Trophoblast cell (in vitro differentiated cells and primary cell): ENCODE measurements at regions not wholly inside any gene's neighbourhood (a gene's known extent, or its start where the extent isn't known, plus 50 kb on each side); places are given as distances from the start of the nearest gene placed in this dataset.

Source experiments
- DNase-seq, 2 donors: peaks; one replicate each; pipeline ENCODE4 v3.0.0-alpha.2; 2016
- H2AFZ ChIP-seq: 2 replicates; pipeline ENCODE4 v1.6.1; 2013; ENCODE audit warnings: low read length, moderate library complexity, mild to moderate bottlenecking; ENCODE audit not compliant: insufficient read depth, poor library complexity
- H2AK5ac ChIP-seq: 2 replicates; pipeline ENCODE4 v1.6.1; 2013; ENCODE audit warnings: mild to moderate bottlenecking, low read length
- H2BK120ac ChIP-seq: 2 replicates; pipeline ENCODE4 v1.6.1; 2013; ENCODE audit warnings: low read length, mild to moderate bottlenecking, moderate library complexity; ENCODE audit not compliant: insufficient read depth, poor library complexity
- H2BK12ac ChIP-seq: 2 replicates; pipeline ENCODE4 v1.6.1; 2013; ENCODE audit warnings: mild to moderate bottlenecking, low read length, moderate library complexity
- H2BK5ac ChIP-seq: 2 replicates; pipeline ENCODE4 v1.6.1; 2013; ENCODE audit warnings: low read length, low read depth, moderate library complexity, mild to moderate bottlenecking; ENCODE audit not compliant: poor library complexity
- H3K14ac ChIP-seq: 2 replicates; pipeline ENCODE4 v1.6.1; 2013; ENCODE audit warnings: mild to moderate bottlenecking, low read length
- H3K18ac ChIP-seq: 2 replicates; pipeline ENCODE4 v1.6.1; 2013; ENCODE audit warnings: mild to moderate bottlenecking, low read length
- H3K23ac ChIP-seq: 2 replicates; pipeline ENCODE4 v1.6.1; 2013; ENCODE audit warnings: low read length
- H3K27ac ChIP-seq: 2 replicates; pipeline ENCODE4 v1.5.1; 2013; ENCODE audit warnings: low read depth, mild to moderate bottlenecking, inconsistent platforms, low read length, moderate library complexity
- H3K27me3 ChIP-seq: 2 replicates; pipeline ENCODE4 v1.6.1; 2013; ENCODE audit warnings: inconsistent platforms, mild to moderate bottlenecking, low read length, moderate library complexity; ENCODE audit not compliant: insufficient read depth
- H3K36me3 ChIP-seq, 2 experiments: 1 replicate in 1 of 2; 2 replicates in 1 of 2; pipeline ENCODE4 v1.6.1; 2013; ENCODE audit warnings: low read length in 2 of 2, mild to moderate bottlenecking in 2 of 2, moderate library complexity in 1 of 2; ENCODE audit not compliant: insufficient read depth in 2 of 2, control insufficient read depth in 1 of 2
- H3K4ac ChIP-seq: 2 replicates; pipeline ENCODE4 v1.6.1; 2013; ENCODE audit warnings: low read depth, mild to moderate bottlenecking, low read length, moderate library complexity
- H3K4me1 ChIP-seq, 2 experiments: 1 replicate in 1 of 2; 2 replicates in 1 of 2; pipeline ENCODE4 v1.6.1; 2013; ENCODE audit warnings: low read length in 2 of 2, mild to moderate bottlenecking in 2 of 2, moderate library complexity in 1 of 2; ENCODE audit not compliant: insufficient read depth in 2 of 2, control insufficient read depth in 1 of 2
- H3K4me2 ChIP-seq: 2 replicates; pipeline ENCODE4 v1.6.1; 2013; ENCODE audit warnings: inconsistent platforms, mild to moderate bottlenecking, low read length, moderate library complexity
- H3K4me3 ChIP-seq: 2 replicates; pipeline ENCODE4 v1.5.1; 2013; ENCODE audit warnings: mild to moderate bottlenecking, low read depth, low read length, inconsistent platforms
- H3K79me1 ChIP-seq: one replicate; pipeline ENCODE4 v1.6.1; 2013; ENCODE audit warnings: low read length
- H3K79me2 ChIP-seq: 2 replicates; pipeline ENCODE4 v1.6.1; 2013; ENCODE audit warnings: low read length, mild to moderate bottlenecking; ENCODE audit not compliant: control insufficient read depth, insufficient read depth, poor library complexity
- H3K9ac ChIP-seq: 2 replicates; pipeline ENCODE4 v1.6.1; 2013; ENCODE audit warnings: mild to moderate bottlenecking, low read length
- H3K9me3 ChIP-seq: 2 replicates; pipeline ENCODE4 v1.6.1; 2013; ENCODE audit warnings: low read depth, mild to moderate bottlenecking, control low read depth, inconsistent platforms, low read length; ENCODE audit not compliant: insufficient read depth
- H4K12ac ChIP-seq: 2 replicates; pipeline ENCODE4 v1.6.1; 2013; ENCODE audit warnings: low read depth, mild to moderate bottlenecking, low read length, moderate library complexity
- H4K8ac ChIP-seq: 2 replicates; pipeline ENCODE4 v1.6.1; 2013; ENCODE audit warnings: low read depth, mild to moderate bottlenecking, low read length, moderate library complexity
- H4K91ac ChIP-seq: one replicate; pipeline ENCODE4 v1.6.1; 2013; ENCODE audit warnings: low read depth, mild to moderate bottlenecking, low read length, moderate library complexity
- WGBS: extraction: QIAGEN DNeasy Blood & Tissue Kit; methylation state at CpG from one replicate; pipeline ENCODE4 v1.1.7; 2013; ENCODE audit warnings: missing lambda C conversion rate; ENCODE audit not compliant: insufficient read length, insufficient coverage; ENCODE audit errors: extremely low coverage; 5-methylcytosine and 5-hydroxymethylcytosine counted together

DNA sequence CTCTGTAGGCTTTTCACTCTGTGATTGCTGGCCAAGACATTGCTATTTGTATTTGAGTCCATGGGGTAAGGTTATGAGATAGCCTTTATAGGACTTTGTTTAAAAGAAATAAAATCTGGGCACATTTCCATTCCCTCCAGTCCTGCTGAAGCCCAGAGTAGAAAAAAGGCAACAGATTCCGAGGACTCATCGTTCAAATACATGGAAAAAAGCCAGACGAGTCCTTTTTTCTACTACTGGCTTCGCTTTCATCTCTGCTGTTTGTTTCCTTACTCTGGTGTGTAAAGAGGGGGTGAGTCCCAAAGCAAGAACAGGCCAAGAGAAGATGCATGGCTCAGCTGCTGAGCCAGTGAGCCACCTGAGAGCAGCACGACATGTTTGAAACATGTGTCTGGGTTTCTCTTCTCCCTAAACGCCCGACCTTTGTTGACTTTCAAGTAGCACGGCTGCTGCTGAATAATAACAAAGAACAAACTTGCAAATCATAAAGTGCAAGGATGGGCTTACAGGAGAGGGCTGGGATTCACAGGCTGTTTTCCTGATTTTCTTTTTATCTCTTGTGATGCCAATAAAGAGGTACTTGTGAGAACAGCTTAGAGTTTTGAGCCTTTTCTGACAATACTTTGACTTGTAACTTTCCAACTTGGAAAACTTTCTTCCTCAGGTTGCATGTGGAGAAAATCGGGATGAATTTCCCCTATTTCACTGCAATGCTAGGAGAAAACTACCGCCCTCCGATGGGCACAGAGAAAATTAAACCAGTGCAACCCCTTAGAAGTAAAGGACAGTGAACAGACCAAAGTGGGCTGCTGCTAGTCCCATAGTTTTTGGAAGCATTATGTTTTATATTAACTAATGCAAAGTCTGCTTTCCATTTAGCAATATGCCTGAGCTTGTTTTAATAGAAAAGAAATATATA is 195.2 kb upstream of the RAG2 start:
- no peaks in the 10 kb centered on the region for H3K4me1 ChIP-seq
- H2AFZ ChIP-seq: peak overlapping the region; percentile 15
- H3K9me3 ChIP-seq: no peaks in the 10 kb centered on the region
- H2BK5ac ChIP-seq: no peak overlapping the region
- H2AK5ac ChIP-seq: no peak overlapping the region
- H3K14ac ChIP-seq: no peak overlapping the region
- no peak overlapping the region for H3K4me3 ChIP-seq
- no CpG with 5 or more reads among the region's 11 CpGs for WGBS
- DNase-seq: no peak
- H2BK120ac ChIP-seq: no peak overlapping the region
- no peaks in the 10 kb centered on the region for H3K36me3 ChIP-seq
- H3K79me1 ChIP-seq: peaks cover 2% of the 10 kb centered on the region
- H2BK12ac ChIP-seq: no peak overlapping the region
- H3K27me3 ChIP-seq: no peaks in the 10 kb centered on the region
- no peak overlapping the region for H3K4me2 ChIP-seq
- H4K8ac ChIP-seq: no peak overlapping the region
- no peak overlapping the region for H3K4ac ChIP-seq
- H4K91ac ChIP-seq: no peak overlapping the region
- no peak overlapping the region for H3K18ac ChIP-seq
- no peak overlapping the region for H3K23ac ChIP-seq
- no peaks in the 10 kb centered on the region for H3K79me2 ChIP-seq
- H3K27ac ChIP-seq: peak overlapping the region; percentile 0
- no peak overlapping the region for H3K9ac ChIP-seq
- no peak overlapping the region for H4K12ac ChIP-seq

- no peak overlapping the region for H2AFZ ChIP-seq
- no peak overlapping the region for H3K23ac ChIP-seq
- H3K9ac ChIP-seq: no peak overlapping the region
- H2BK12ac ChIP-seq: no peak overlapping the region
- no peak overlapping the region for H3K4ac ChIP-seq
- H3K79me1 ChIP-seq: peaks cover 2% of the 10 kb centered on the region
- H3K14ac ChIP-seq: no peak overlapping the region
- no peaks in the 10 kb centered on the region for H3K9me3 ChIP-seq
- no peak overlapping the region for H2BK120ac ChIP-seq
- no peaks in the 10 kb centered on the region for H3K4me1 ChIP-seq
- no peak overlapping the region for H2BK5ac ChIP-seq
- no peaks in the 10 kb centered on the region for H3K27me3 ChIP-seq
- no CpG with 5 or more reads among the region's 2 CpGs for WGBS
- H3K18ac ChIP-seq: no peak overlapping the region
- H3K4me2 ChIP-seq: no peak overlapping the region
- no peak overlapping the region for H4K8ac ChIP-seq
- H3K36me3 ChIP-seq: peaks cover 0 to under 1% of the 10 kb centered on the region in 2 experiments
- no peak overlapping the region for H4K91ac ChIP-seq
- DNase-seq: no peak
- H2AK5ac ChIP-seq: no peak overlapping the region
- H3K79me2 ChIP-seq: no peaks in the 10 kb centered on the region
- no peak overlapping the region for H3K4me3 ChIP-seq
- no peak overlapping the region for H4K12ac ChIP-seq
- H3K27ac ChIP-seq: no peak overlapping the region
These were observed 193.9 kb upstream of the RAG2 start for GRCh38 chr11:36791957-36792356.

GRCh38 chr11:36790526-36790925 is 192.5 kb upstream of the RAG2 start:
- Histone ChIP-seq H3K79me1 (peaks cover 2% of the 10 kb centered on the region), H2BK120ac (no peak overlapping the region), H2AFZ (no peak overlapping the region), H3K27ac (no peak overlapping the region), H2BK12ac (no peak overlapping the region), H3K14ac (no peak overlapping the region), H3K4me3 (no peak overlapping the region), H4K12ac (no peak overlapping the region), H4K91ac (no peak overlapping the region), H3K9ac (no peak overlapping the region), H3K36me3 (peaks cover 0 to 3% of the 10 kb centered on the region in 2 experiments), H3K79me2 (no peaks in the 10 kb centered on the region), H3K18ac (no peak overlapping the region), H3K4me2 (no peak overlapping the region), H3K27me3 (no peaks in the 10 kb centered on the region), H3K23ac (no peak overlapping the region), H3K4me1 (no peaks in the 10 kb centered on the region), H4K8ac (no peak overlapping the region), H3K9me3 (no peaks in the 10 kb centered on the region), H2BK5ac (no peak overlapping the region), H3K4ac (no peak overlapping the region), H2AK5ac (no peak overlapping the region)
- WGBS: no CpG with 5 or more reads among the region's 3 CpGs
- DNase-seq: no peak

DNA sequence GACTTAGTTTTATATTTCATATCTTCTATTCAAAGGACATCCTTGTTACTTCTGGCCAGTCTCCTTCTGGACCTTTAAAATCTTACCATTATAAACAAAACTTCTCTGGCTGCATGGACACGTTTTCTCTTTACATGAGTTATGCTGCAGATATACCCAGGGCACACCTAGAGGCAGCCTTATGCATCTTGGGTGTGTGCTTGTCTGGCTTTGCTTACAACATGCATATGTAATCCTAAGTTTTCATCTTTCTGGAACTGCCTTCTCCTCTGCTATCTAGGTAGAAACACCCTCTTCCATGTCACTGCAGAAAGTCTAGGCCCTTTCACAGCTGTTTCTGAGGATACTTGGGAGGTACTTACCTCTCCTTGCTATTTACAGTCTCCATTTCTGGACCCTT is 185.8 kb upstream of the RAG2 start:
- Histone ChIP-seq H4K91ac (no peak overlapping the region), H3K79me2 (no peaks in the 10 kb centered on the region), H3K18ac (no peak overlapping the region), H3K27ac (no peak overlapping the region), H3K9ac (no peak overlapping the region), H3K4me3 (no peak overlapping the region), H3K14ac (no peak overlapping the region), H2AK5ac (no peak overlapping the region), H3K27me3 (no peaks in the 10 kb centered on the region), H3K36me3 (peaks cover 0 to 3% of the 10 kb centered on the region in 2 experiments), H4K12ac (no peak overlapping the region), H3K4me1 (no peaks in the 10 kb centered on the region), H2BK120ac (peak overlapping the region; percentile 57), H3K4ac (no peak overlapping the region), H4K8ac (no peak overlapping the region), H3K9me3 (peaks cover 1% of the 10 kb centered on the region), H3K23ac (no peak overlapping the region), H2BK5ac (no peak overlapping the region), H2AFZ (no peak overlapping the region), H2BK12ac (peak overlapping the region; percentile 52), H3K4me2 (no peak overlapping the region), H3K79me1 (peaks cover 7% of the 10 kb centered on the region)
- no peak for DNase-seq
- no CpG with 5 or more reads among the region's 1 CpG for WGBS
